HG03159 (cell line): ENCODE measurements at regions not wholly inside any gene's neighbourhood (a gene's known extent, or its start where the extent isn't known, plus 50 kb on each side); places are given as distances from the start of the nearest gene placed in this dataset.

Source experiments
- ATAC-seq: cut with Tn5 transposase; IDR thresholded peaks from one replicate; pipeline ENCODE4 v1.9.1; 2021; ENCODE audit warnings: mild to moderate bottlenecking, moderate library complexity; ENCODE audit not compliant: unreplicated experiment

GRCh38 chr7:16235147-16236114, 185.9 kb downstream of the CRPPA start:
- ATAC-seq = no peak

GRCh38 chr7:16234493-16235146, 186.7 kb downstream of the CRPPA start:
- ATAC-seq = no peak

GRCh38 chr7:16233517-16233916, 187.8 kb downstream of the CRPPA start:
- no peak for ATAC-seq

GRCh38 chr7:16232273-16232672, 189.1 kb downstream of the CRPPA start:
- no peak for ATAC-seq

GRCh38 chr7:16223963-16224707, 197.2 kb downstream of the CRPPA start:
- ATAC-seq = no peak

- no peak for ATAC-seq
Measured at GRCh38 chr7:16212610-16213009, 208.7 kb downstream of the CRPPA start.

GRCh38 chr7:16212032-16212431, 209.3 kb downstream of the CRPPA start:
- ATAC-seq = no peak

- no peak for ATAC-seq
Measured at GRCh38 chr7:16211402-16211925, 209.9 kb downstream of the CRPPA start.

GRCh38 chr7:16210171-16210570, 211.2 kb downstream of the CRPPA start:
- no peak for ATAC-seq

- no peak for ATAC-seq
Measured at GRCh38 chr7:16207321-16207720, 214.0 kb downstream of the CRPPA start.

- ATAC-seq = no peak
Measured at GRCh38 chr7:16205466-16205865, 215.9 kb downstream of the CRPPA start.

- ATAC-seq = no peak
Measured at GRCh38 chr7:16204953-16205352, 216.4 kb downstream of the CRPPA start.

- ATAC-seq = no peak
Measured at GRCh38 chr7:16203065-16203464, 218.3 kb downstream of the CRPPA start.

GRCh38 chr7:16202303-16202702, 219.0 kb downstream of the CRPPA start:
- no peak for ATAC-seq

- no peak for ATAC-seq
Measured at GRCh38 chr7:16200591-16200990, 220.7 kb downstream of the CRPPA start.

- ATAC-seq = no peak
Measured at GRCh38 chr7:16193631-16194030, 227.7 kb downstream of the CRPPA start.

- no peak for ATAC-seq
Measured at GRCh38 chr7:16189026-16189715, 232.2 kb downstream of the CRPPA start.

- no peak for ATAC-seq
Measured at GRCh38 chr7:16187131-16187530, 234.2 kb downstream of the CRPPA start.

- no peak for ATAC-seq
Measured at GRCh38 chr7:16178585-16178984, 242.8 kb downstream of the CRPPA start.

GRCh38 chr7:16178092-16178491, 243.2 kb downstream of the CRPPA start:
- ATAC-seq = no peak

- no peak for ATAC-seq
Measured at GRCh38 chr7:16174253-16174652, 247.1 kb downstream of the CRPPA start.
